Right lobe of liver (tissue), 6 donors: ENCODE measurements at regions not wholly inside any gene's neighbourhood (a gene's known extent, or its start where the extent isn't known, plus 50 kb on each side); places are given as distances from the start of the nearest gene placed in this dataset.

Experiments used
- ATAC-seq, 4 donors: fragments of 200-7000 bp; cut with Tn5 transposase; one replicate each; pipeline ENCODE4 v1.9.1; 2020; ENCODE audit warnings: mild to moderate bottlenecking in 4 of 4, moderate library complexity in 4 of 4
- DNase-seq, 3 donors: peaks; one replicate each; pipeline ENCODE4 v3.0.0-alpha.2; 2020
- H3K27ac ChIP-seq, 3 donors: fragments of 200-600 bp; one replicate each; pipeline ENCODE4 v1.8.0; 2022
- H3K27me3 ChIP-seq, 2 donors: fragments of 200-600 bp; one replicate each; pipeline ENCODE4 v1.8.0; 2022
- H3K36me3 ChIP-seq, 4 donors: fragments of 200-600 bp; sonication (generic) in 1 of 4; one replicate each; pipeline versions ENCODE4 v1.5.1 to v1.8.0; 2017 to 2022; ENCODE audit warnings: control low read depth in 1 of 4
- H3K4me1 ChIP-seq, 4 donors: fragments of 200-600 bp; sonication (generic) in 1 of 4; one replicate each; pipeline versions ENCODE4 v1.5.1 to v1.8.0; 2017 to 2022; ENCODE audit warnings: control low read depth in 1 of 4
- H3K4me3 ChIP-seq, 3 donors: fragments of 200-600 bp; one replicate each; pipeline ENCODE4 v1.8.0; 2022
- H3K9me3 ChIP-seq, 4 donors: fragments of 200-600 bp; sonication (generic) in 1 of 4; one replicate each; pipeline versions ENCODE4 v1.5.1 to v1.8.0; 2017 to 2022; ENCODE audit warnings: control low read depth in 1 of 4
- POLR2A ChIP-seq: fragments of 450-650 bp; IDR thresholded peaks from one replicate; pipeline ENCODE4 v1.6.1; 2017; ENCODE audit warnings: antibody characterized with exemption, mild to moderate bottlenecking
- WGBS: methylation state at CpG from one replicate; pipeline ENCODE4 v1.1.6; 2018; ENCODE audit warnings: low coverage, low lambda C conversion rate; ENCODE audit not compliant: insufficient coverage; ENCODE audit errors: missing lambda C conversion rate; 5-methylcytosine and 5-hydroxymethylcytosine counted together
- intact Hi-C, 2 donors: fragments of 100-400 bp; cut with DNase I; formaldehyde crosslinking; loops; one replicate each; pipeline versions ENCODE4 v1.11.2 to v1.14.1; 2022
- TF ChIP-seq, protein P1 (sequence below), 4 donors: fragments of 200-600 bp in 3 of 4; fragments of 450-650 bp in 1 of 4; IDR thresholded peaks; one replicate each; pipeline versions ENCODE4 v1.5.1 to v1.8.0; 2016 to 2022; ENCODE audit warnings: antibody characterized with exemption in 4 of 4, mild to moderate bottlenecking in 2 of 4
- donor health status: DM: no; HTN: yes; CAD: no.
- donor health status: DM: no; HTN: no; CAD: no.
- donor health status: DM: no; HTN: no; CAD: no.
- donor health status: DM: no; HTN: yes; CAD: no.
- donor health status: DM: no; HTN: yes; CAD: no.

DNA sequence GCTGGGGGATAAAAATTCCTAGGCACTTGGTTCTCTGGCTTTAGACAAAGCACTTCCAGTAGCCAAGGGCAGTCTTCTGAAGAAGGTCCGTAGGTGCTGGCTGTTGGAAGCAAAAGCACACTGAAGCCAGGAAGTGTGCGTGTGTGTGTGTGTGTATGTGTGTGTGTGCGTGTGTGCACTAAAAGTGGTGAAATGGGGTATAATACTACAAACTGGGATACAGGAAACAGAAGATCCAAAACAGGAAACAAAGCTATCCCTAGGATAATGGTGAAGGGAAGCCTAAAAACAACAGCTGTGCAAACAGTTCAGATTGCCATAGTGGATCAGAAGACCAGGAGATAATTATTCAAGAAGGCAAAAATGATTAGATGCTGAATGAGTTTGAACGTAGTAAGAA, 103.4 kb downstream of the IL20RB start:
- Histone ChIP-seq H3K4me3 (no peak overlapping the region), H3K27ac (no peak overlapping the region), H3K27me3 (no peaks in the 10 kb centered on the region), H3K4me1 (no peaks in the 10 kb centered on the region), H3K9me3 (no peaks in the 10 kb centered on the region), H3K36me3 (no peaks in the 10 kb centered on the region)
- intact Hi-C loops: no loop called here
- ATAC-seq (peak in 1 of 4 donors; percentile 33), DNase-seq (no peak)
- TF ChIP-seq, protein P1, sequence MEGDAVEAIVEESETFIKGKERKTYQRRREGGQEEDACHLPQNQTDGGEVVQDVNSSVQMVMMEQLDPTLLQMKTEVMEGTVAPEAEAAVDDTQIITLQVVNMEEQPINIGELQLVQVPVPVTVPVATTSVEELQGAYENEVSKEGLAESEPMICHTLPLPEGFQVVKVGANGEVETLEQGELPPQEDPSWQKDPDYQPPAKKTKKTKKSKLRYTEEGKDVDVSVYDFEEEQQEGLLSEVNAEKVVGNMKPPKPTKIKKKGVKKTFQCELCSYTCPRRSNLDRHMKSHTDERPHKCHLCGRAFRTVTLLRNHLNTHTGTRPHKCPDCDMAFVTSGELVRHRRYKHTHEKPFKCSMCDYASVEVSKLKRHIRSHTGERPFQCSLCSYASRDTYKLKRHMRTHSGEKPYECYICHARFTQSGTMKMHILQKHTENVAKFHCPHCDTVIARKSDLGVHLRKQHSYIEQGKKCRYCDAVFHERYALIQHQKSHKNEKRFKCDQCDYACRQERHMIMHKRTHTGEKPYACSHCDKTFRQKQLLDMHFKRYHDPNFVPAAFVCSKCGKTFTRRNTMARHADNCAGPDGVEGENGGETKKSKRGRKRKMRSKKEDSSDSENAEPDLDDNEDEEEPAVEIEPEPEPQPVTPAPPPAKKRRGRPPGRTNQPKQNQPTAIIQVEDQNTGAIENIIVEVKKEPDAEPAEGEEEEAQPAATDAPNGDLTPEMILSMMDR (IDR thresholded peaks at IDR 0.05): no peak
- TF ChIP-seq POLR2A: no peak
- 55% methylated on average over 4 of the region's 4 CpGs for WGBS

DNA sequence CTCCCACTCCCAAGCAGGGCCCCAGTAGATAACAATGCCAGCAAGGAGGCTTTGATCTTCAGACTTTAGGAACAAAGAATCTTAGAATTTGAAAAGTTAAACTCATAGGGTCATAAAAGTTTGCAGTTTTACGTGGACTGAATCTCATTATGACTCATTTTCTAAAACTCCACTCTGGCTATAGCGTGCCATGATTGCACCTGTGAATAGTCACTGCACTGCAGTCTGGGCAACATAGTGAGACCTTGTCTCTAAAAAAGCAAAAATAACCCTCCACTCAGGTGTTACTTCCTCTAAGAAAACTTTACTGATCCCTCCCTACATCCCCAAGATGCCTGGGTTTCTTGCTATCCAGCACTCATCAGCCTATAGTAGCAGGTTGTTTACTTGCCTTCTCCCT, 104.5 kb downstream of the IL20RB start:
- 68% methylated on average over 2 of the region's 2 CpGs for WGBS
- intact Hi-C loops: no loop called here
- no peaks in the 10 kb centered on the region for H3K36me3 ChIP-seq
- H3K27ac ChIP-seq: no peak overlapping the region
- no peak for TF ChIP-seq POLR2A
- TF ChIP-seq, protein P1 (IDR thresholded peaks at IDR 0.05): no peak
- ATAC-seq: no peak
- H3K9me3 ChIP-seq: no peaks in the 10 kb centered on the region
- no peaks in the 10 kb centered on the region for H3K4me1 ChIP-seq
- no peak overlapping the region for H3K4me3 ChIP-seq
- H3K27me3 ChIP-seq: no peaks in the 10 kb centered on the region
- DNase-seq: no peak

DNA sequence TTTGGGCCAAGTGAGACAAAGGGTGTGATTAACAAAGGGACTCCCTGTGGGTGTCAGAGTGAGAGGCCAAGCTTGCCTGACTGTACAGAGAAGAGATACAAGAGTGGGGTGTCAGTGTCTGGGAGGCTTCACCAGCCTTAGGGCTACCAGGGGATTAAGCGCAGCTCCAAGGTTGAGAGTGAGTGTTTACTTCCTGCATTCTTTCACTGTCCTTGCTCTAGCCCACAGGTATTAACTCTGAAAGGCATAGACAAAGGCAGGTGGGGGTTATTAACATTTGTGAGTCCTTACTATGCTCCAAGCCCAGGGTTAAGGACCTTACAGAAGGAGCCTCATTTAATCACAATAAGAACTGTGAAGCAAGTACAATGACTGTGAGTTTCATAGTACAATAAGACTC, 107.6 kb downstream of the IL20RB start:
- Histone ChIP-seq H3K4me1 (no peaks in the 10 kb centered on the region), H3K27ac (no peak overlapping the region), H3K27me3 (no peaks in the 10 kb centered on the region), H3K36me3 (no peaks in the 10 kb centered on the region), H3K4me3 (no peak overlapping the region), H3K9me3 (no peaks in the 10 kb centered on the region)
- TF ChIP-seq, protein P1 (IDR thresholded peaks at IDR 0.05): no peak
- no peak for TF ChIP-seq POLR2A
- 63% methylated on average over 1 of the region's 1 CpG for WGBS
- ATAC-seq (no peak), DNase-seq (no peak)
- intact Hi-C loops: no loop called here

DNA sequence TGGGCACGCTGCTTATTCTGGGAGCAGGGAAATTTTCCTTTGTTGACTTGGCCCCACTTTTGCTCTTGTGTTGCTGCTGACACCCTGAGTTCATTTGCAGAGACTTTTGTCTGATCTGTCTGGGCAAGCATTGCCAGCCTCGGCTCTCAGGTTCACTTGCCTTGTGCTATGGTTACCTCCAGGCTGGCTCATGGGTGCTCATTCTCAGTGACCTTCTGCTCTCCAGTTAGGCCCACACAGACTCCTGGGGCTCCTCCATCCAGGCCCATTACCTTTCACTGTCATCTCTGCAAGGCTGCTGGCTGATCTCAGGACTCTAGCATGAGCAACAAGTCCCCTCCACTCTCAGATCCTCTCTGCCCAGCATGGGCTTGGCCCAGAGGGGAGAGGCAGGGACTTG, 108.3 kb downstream of the IL20RB start:
- no peaks in the 10 kb centered on the region for H3K4me1 ChIP-seq
- TF ChIP-seq, protein P1 (IDR thresholded peaks at IDR 0.05): no peak
- TF ChIP-seq POLR2A: no peak
- H3K36me3 ChIP-seq: no peaks in the 10 kb centered on the region
- ATAC-seq: no peak
- H3K4me3 ChIP-seq: no peak overlapping the region
- H3K27ac ChIP-seq: no peak overlapping the region
- DNase-seq: no peak
- 74% methylated on average over 2 of the region's 2 CpGs for WGBS
- intact Hi-C loops: no loop called here
- no peaks in the 10 kb centered on the region for H3K27me3 ChIP-seq
- H3K9me3 ChIP-seq: no peaks in the 10 kb centered on the region

DNA sequence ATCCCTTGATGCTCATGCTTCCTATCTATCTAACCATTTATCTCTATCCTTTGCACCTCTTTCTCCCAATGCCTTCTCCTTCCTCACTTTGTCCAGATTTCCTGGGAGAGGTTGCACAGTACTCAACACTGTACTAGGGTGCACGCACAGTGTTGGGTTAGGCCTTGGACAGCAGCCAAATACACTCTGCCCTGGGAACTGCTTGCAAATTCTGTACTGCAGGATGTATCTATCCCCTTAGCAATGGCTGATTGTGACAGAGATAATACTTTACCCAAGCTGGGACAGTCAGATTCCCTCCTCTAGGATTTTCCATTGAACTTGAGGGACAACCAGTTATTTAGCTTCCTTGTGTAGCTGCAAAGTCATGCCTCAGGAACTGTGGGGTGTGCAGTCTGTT, 113.3 kb downstream of the IL20RB start:
- Histone ChIP-seq H3K27ac (no peak overlapping the region), H3K27me3 (no peaks in the 10 kb centered on the region), H3K4me1 (no peaks in the 10 kb centered on the region), H3K36me3 (no peaks in the 10 kb centered on the region), H3K9me3 (no peaks in the 10 kb centered on the region), H3K4me3 (no peak overlapping the region)
- ATAC-seq (peak in 2 of 4 donors; percentile 35 to 36), DNase-seq (peak in 1 of 3 donors; percentile 21)
- no peak for TF ChIP-seq POLR2A
- TF ChIP-seq, protein P1 (IDR thresholded peaks at IDR 0.05): no peak
- 13% methylated on average over 1 of the region's 1 CpG for WGBS
- intact Hi-C loops: no loop called here
